GM23338 (cell line): ENCODE measurements at regions not wholly inside any gene's neighbourhood (a gene's known extent, or its start where the extent isn't known, plus 50 kb on each side); places are given as distances from the start of the nearest gene placed in this dataset.

ENCODE experiments used
- ATAC-seq: fragments of 200-7000 bp; cut with Tn5 transposase; 3 replicates; pipeline ENCODE4 v1.9.1; 2020
- DNase-seq: peaks from one replicate; pipeline ENCODE4 v3.0.0-alpha.2; 2015; ENCODE audit warnings: low spot score
- H2AFZ ChIP-seq: fragments of 200-600 bp; sonication (generic); 2 replicates; pipeline ENCODE4 v1.8.0; 2016; ENCODE audit warnings: antibody characterized with exemption, mild to moderate bottlenecking, moderate library complexity
- H3F3A ChIP-seq: fragments of 200-600 bp; sonication (generic); replicated peaks from 2 replicates; pipeline ENCODE4 v1.8.0; 2017; ENCODE audit warnings: antibody characterized with exemption, mixed run types, low read depth
- H3K27ac ChIP-seq: fragments of 200-600 bp; sonication (generic); 2 replicates; pipeline ENCODE4 v1.6.1; 2016; ENCODE audit warnings: low read depth
- H3K27me3 ChIP-seq: fragments of 200-600 bp; sonication (generic); 2 replicates; pipeline ENCODE4 v1.8.0; 2016; ENCODE audit warnings: mild to moderate bottlenecking, mixed run types, moderate library complexity; ENCODE audit not compliant: insufficient read depth
- H3K36me3 ChIP-seq: fragments of 200-600 bp; sonication (generic); 2 replicates; pipeline ENCODE4 v1.8.0; 2016; ENCODE audit warnings: mild to moderate bottlenecking; ENCODE audit not compliant: insufficient read depth
- H3K4me1 ChIP-seq: fragments of 200-600 bp; sonication (generic); 2 replicates; pipeline ENCODE4 v1.8.0; 2016; ENCODE audit warnings: mild to moderate bottlenecking, moderate library complexity; ENCODE audit not compliant: insufficient read depth
- H3K4me2 ChIP-seq: fragments of 200-600 bp; sonication (generic); 2 replicates; pipeline ENCODE4 v1.7.1; 2017; ENCODE audit warnings: mixed run types
- H3K4me3 ChIP-seq: fragments of 200-600 bp; sonication (generic); 2 replicates; pipeline ENCODE4 v1.6.1; 2016; ENCODE audit warnings: mixed run types
- H3K79me2 ChIP-seq: fragments of 200-600 bp; sonication (generic); replicated peaks from 2 replicates; pipeline ENCODE4 v1.8.0; 2017; ENCODE audit warnings: mild to moderate bottlenecking; ENCODE audit not compliant: insufficient read depth
- H3K9me2 ChIP-seq: fragments of 200-600 bp; sonication (generic); 2 replicates; pipeline ENCODE4 v1.8.0; 2017; ENCODE audit not compliant: insufficient read depth
- H4K20me1 ChIP-seq: fragments of 200-600 bp; sonication (generic); replicated peaks from 2 replicates; pipeline ENCODE4 v1.8.0; 2017; ENCODE audit warnings: mild to moderate bottlenecking; ENCODE audit not compliant: insufficient read depth
- H3K27ac Mint-ChIP-seq: 2 replicates; pipeline ENCODE4 v1.8.0; 2020; ENCODE audit warnings: inconsistent platforms, mild to moderate bottlenecking, moderate library complexity, mixed read lengths
- H3K27me3 Mint-ChIP-seq: 3 replicates; pipeline ENCODE4 v1.8.0; 2022; ENCODE audit warnings: low read depth, mild to moderate bottlenecking, moderate library complexity, mixed read lengths, inconsistent platforms; ENCODE audit not compliant: insufficient read depth, poor library complexity
- H3K36me3 Mint-ChIP-seq: 3 replicates; pipeline ENCODE4 v1.8.0; 2021; ENCODE audit warnings: low read depth, mild to moderate bottlenecking, inconsistent platforms, moderate library complexity, mixed read lengths
- H3K4me1 Mint-ChIP-seq: 3 replicates; pipeline ENCODE4 v1.8.0; 2020; ENCODE audit warnings: mild to moderate bottlenecking, inconsistent platforms, mixed read lengths
- H3K4me3 Mint-ChIP-seq: 3 replicates; pipeline ENCODE4 v1.8.0; 2021; ENCODE audit warnings: moderate library complexity, mild to moderate bottlenecking, inconsistent platforms, mixed read lengths
- H3K9me3 Mint-ChIP-seq: 3 replicates; pipeline ENCODE4 v1.8.0; 2020; ENCODE audit warnings: moderate library complexity, mild to moderate bottlenecking, inconsistent platforms, mixed read lengths
- CREB1 ChIP-seq: fragments of 250-450 bp; sonication (Bioruptor Pico); IDR thresholded peaks from 2 replicates; pipeline ENCODE4 v1.5.0; 2020; ENCODE audit warnings: low read depth, mild to moderate bottlenecking, moderate library complexity
- ETS1 ChIP-seq: IDR thresholded peaks from 2 replicates; pipeline ENCODE4 v1.6.1; 2016; ENCODE audit warnings: antibody characterized with exemption
- JUNB ChIP-seq: IDR thresholded peaks from one replicate; pipeline ENCODE4 v1.6.1; 2016; ENCODE audit warnings: antibody characterized with exemption; ENCODE audit not compliant: unreplicated experiment
- NANOG ChIP-seq: IDR thresholded peaks from 2 replicates; pipeline ENCODE4 v1.6.1; 2016; ENCODE audit warnings: antibody characterized with exemption, borderline replicate concordance
- ZNF114 ChIP-seq: fragments of 250-450 bp; sonication (Bioruptor Pico); IDR thresholded peaks from 2 replicates; pipeline ENCODE4 v1.5.0; 2020; ENCODE audit warnings: mild to moderate bottlenecking, moderate library complexity
- ZNF462 ChIP-seq: fragments of 250-450 bp; sonication (Bioruptor Pico); IDR thresholded peaks from 2 replicates; pipeline ENCODE4 v1.5.0; 2020; ENCODE audit warnings: mild to moderate bottlenecking, moderate library complexity

- no peak for TF ChIP-seq ZNF462 (CRISPR knock-in tag)
These were observed 145.2 kb upstream of the CDH12 start (continued) for GRCh38 chr5:22998362-22998761.

GRCh38 chr5:22988937-22989336, 135.8 kb upstream of the CDH12 start:
- Mint-ChIP-seq H3K27ac (no peak overlapping the region), H3K9me3 (no peaks in the 10 kb centered on the region), H3K27me3 (no peaks in the 10 kb centered on the region), H3K4me3 (no peak overlapping the region), H3K4me1 (no peaks in the 10 kb centered on the region), H3K36me3 (no peaks in the 10 kb centered on the region)
- no peak overlapping the region for H2AFZ ChIP-seq
- DNase-seq (no peak), ATAC-seq (no peak)
- no peaks in the 10 kb centered on the region for H3K36me3 ChIP-seq
- H4K20me1 ChIP-seq, result no peaks in the 10 kb centered on the region
- H3K9me2 ChIP-seq, result no peaks in the 10 kb centered on the region
- H3K27ac ChIP-seq, result no peak overlapping the region
- H3K4me1 ChIP-seq, result no peaks in the 10 kb centered on the region
- no peaks in the 10 kb centered on the region for H3K27me3 ChIP-seq
- H3K4me2 ChIP-seq, result no peak overlapping the region
- no peak overlapping the region for H3K4me3 ChIP-seq
- no peaks in the 10 kb centered on the region for H3F3A ChIP-seq
- H3K79me2 ChIP-seq, result no peaks in the 10 kb centered on the region
- TF ChIP-seq JUNB (no peak), CREB1 (CRISPR knock-in tag) (no peak), NANOG (no peak), ETS1 (no peak), ZNF114 (CRISPR knock-in tag) (no peak), ZNF462 (CRISPR knock-in tag) (no peak)
